Smooth muscle cell (in vitro differentiated cells): ENCODE measurements at regions not wholly inside any gene's neighbourhood (a gene's known extent, or its start where the extent isn't known, plus 50 kb on each side); places are given as distances from the start of the nearest gene placed in this dataset.
"Not testable (repeated sequence)": the region's sequence is repeated elsewhere in the genome, so short reads cannot be mapped to it uniquely, and the experiment has no call there.

ENCODE experiments used
- DNase-seq: peaks from one replicate; lab custom pipeline; 2025; ENCODE audit not compliant: unreplicated experiment; lab: John Stamatoyannopoulos, UW
- H2AFZ ChIP-seq: fragments of 200-600 bp; sonication (generic); 2 replicates; pipeline ENCODE4 v1.6.0; 2016; ENCODE audit warnings: antibody characterized with exemption, low read depth, mild to moderate bottlenecking
- H3F3A ChIP-seq: fragments of 200-600 bp; sonication (generic); 2 replicates; pipeline ENCODE4 v1.6.0; 2017; ENCODE audit warnings: antibody characterized with exemption, low read depth
- H3K27ac ChIP-seq: fragments of 200-600 bp; sonication (generic); 2 replicates; pipeline ENCODE4 v1.5.1; 2016; ENCODE audit warnings: low read depth, mild to moderate bottlenecking
- H3K27me3 ChIP-seq: fragments of 200-600 bp; sonication (generic); 2 replicates; pipeline ENCODE4 v1.6.1; 2016; ENCODE audit warnings: low read depth, mild to moderate bottlenecking
- H3K36me3 ChIP-seq: fragments of 200-600 bp; sonication (generic); 2 replicates; pipeline ENCODE4 v1.5.1; 2016; ENCODE audit warnings: low read depth
- H3K4me1 ChIP-seq: fragments of 200-600 bp; sonication (generic); 2 replicates; pipeline ENCODE4 v1.5.1; 2016; ENCODE audit warnings: low read depth
- H3K4me2 ChIP-seq: fragments of 200-600 bp; sonication (generic); 2 replicates; pipeline ENCODE4 v1.6.0; 2016; ENCODE audit warnings: mild to moderate bottlenecking
- H3K4me3 ChIP-seq: fragments of 200-600 bp; sonication (generic); 2 replicates; pipeline ENCODE4 v1.5.1; 2016; ENCODE audit warnings: mild to moderate bottlenecking
- H3K79me2 ChIP-seq: fragments of 200-600 bp; sonication (generic); 2 replicates; pipeline ENCODE4 v1.6.0; 2016; ENCODE audit warnings: low read depth, mild to moderate bottlenecking
- H3K9ac ChIP-seq: fragments of 200-600 bp; sonication (generic); 2 replicates; pipeline ENCODE4 v1.6.0; 2016; ENCODE audit warnings: low read depth
- H3K9me3 ChIP-seq: fragments of 200-600 bp; sonication (generic); replicated peaks from 2 replicates; pipeline ENCODE4 v1.5.1; 2016; ENCODE audit warnings: low read depth
- H4K20me1 ChIP-seq: fragments of 200-600 bp; sonication (generic); 2 replicates; pipeline ENCODE4 v1.6.0; 2016; ENCODE audit warnings: low read depth
- CTCF ChIP-seq: fragments of 200-600 bp; sonication (generic); IDR thresholded peaks from 2 replicates; pipeline ENCODE4 v1.5.1; 2017; ENCODE audit warnings: borderline replicate concordance, mild to moderate bottlenecking, antibody characterized with exemption; ENCODE audit not compliant: insufficient read depth, poor library complexity, severe bottlenecking
- WGBS: methylation state at CpG from one replicate; pipeline ENCODE4 v1.1.7; 2016; ENCODE audit warnings: low lambda C conversion rate; 5-methylcytosine and 5-hydroxymethylcytosine counted together

DNA sequence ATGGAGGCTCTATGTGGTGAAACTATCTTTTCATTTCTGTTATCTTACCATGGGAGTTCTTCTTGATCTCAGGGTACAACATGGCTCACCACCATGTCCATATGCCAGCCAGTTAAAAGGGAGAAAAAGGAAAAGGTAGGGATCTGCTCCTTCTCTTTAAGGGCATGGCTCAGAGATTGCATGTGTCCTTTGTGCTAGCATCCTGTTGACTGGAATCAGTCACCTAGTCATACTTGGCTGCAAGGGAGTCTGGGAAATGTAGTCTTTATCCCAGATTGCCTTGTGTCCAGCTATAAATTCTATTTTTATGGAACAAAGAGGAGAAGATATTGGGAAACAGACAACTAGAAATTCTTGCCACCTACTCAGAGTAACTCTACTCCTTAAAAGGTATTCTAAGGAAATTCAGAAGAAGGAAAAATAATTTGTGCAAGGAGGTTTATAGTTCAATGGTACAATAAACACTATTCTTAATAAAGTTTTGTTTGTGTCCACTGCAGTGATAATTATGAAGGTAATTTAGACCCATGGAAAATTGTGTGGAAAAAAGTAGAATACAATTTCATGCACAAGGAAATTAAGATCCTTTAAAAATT is 86.4 kb upstream of the RPH3A start:
- H3K9ac ChIP-seq, result no peak overlapping the region
- H4K20me1 ChIP-seq, result no peaks in the 10 kb centered on the region
- no peak for DNase-seq
- peaks cover 4% of the 10 kb centered on the region for H3K27me3 ChIP-seq
- H3K4me1 ChIP-seq, result no peaks in the 10 kb centered on the region
- no peaks in the 10 kb centered on the region for H3K79me2 ChIP-seq
- H3K9me3 ChIP-seq, result no peaks in the 10 kb centered on the region
- H3K36me3 ChIP-seq, result no peaks in the 10 kb centered on the region
- TF ChIP-seq CTCF, result no peak
- H3F3A ChIP-seq, result no peaks in the 10 kb centered on the region
- H3K4me3 ChIP-seq, result no peak overlapping the region
- H3K27ac ChIP-seq, result no peak overlapping the region
- no peak overlapping the region for H2AFZ ChIP-seq
- no peak overlapping the region for H3K4me2 ChIP-seq

GRCh38 chr12:112710414-112710813 is 81.1 kb upstream of the RPH3A start:
- DNase-seq, result no peak
- Histone ChIP-seq H3K4me3 (no peak overlapping the region), H4K20me1 (no peaks in the 10 kb centered on the region), H3K79me2 (no peaks in the 10 kb centered on the region), H3K9ac (no peak overlapping the region), H3K36me3 (no peaks in the 10 kb centered on the region), H3K9me3 (no peaks in the 10 kb centered on the region), H3K27me3 (no peaks in the 10 kb centered on the region), H2AFZ (no peak overlapping the region), H3K27ac (no peak overlapping the region), H3K4me1 (no peaks in the 10 kb centered on the region), H3K4me2 (no peak overlapping the region), H3F3A (no peaks in the 10 kb centered on the region)
- TF ChIP-seq CTCF, result no peak
- 80% methylated on average over 4 of the region's 4 CpGs for WGBS

DNA sequence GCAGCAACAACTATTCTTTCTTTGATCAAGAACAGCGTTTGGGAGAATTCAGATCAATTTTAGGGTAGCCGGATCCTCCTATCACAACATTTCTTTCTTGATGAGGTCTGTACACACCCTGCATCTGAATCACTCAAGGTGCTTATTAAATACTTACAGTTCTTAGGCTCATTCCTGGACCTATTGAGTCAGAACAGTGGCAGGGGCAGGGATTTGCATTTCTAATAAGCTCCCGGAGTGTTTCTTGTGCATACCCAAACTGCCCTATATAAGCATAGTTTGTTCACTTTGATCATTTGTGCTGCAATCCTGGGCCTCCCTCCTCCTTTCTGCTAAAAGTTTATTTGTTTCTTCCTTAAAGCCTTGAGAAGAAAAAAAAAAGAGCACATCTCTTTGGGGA is 80.5 kb upstream of the RPH3A start:
- no peak overlapping the region for H3K4me3 ChIP-seq
- H3K9me3 ChIP-seq, result no peaks in the 10 kb centered on the region
- H3F3A ChIP-seq, result no peaks in the 10 kb centered on the region
- H3K36me3 ChIP-seq, result no peaks in the 10 kb centered on the region
- H3K4me2 ChIP-seq, result no peak overlapping the region
- no peak overlapping the region for H2AFZ ChIP-seq
- no peak for TF ChIP-seq CTCF
- H3K4me1 ChIP-seq, result no peaks in the 10 kb centered on the region
- no peaks in the 10 kb centered on the region for H3K79me2 ChIP-seq
- DNase-seq, result no peak
- no peak overlapping the region for H3K9ac ChIP-seq
- H3K27me3 ChIP-seq, result no peaks in the 10 kb centered on the region
- H3K27ac ChIP-seq, result no peak overlapping the region
- no peaks in the 10 kb centered on the region for H4K20me1 ChIP-seq
- 87% methylated on average over 3 of the region's 3 CpGs for WGBS

- H3K4me2 ChIP-seq, result no peak overlapping the region
- H3K9ac ChIP-seq, result no peak overlapping the region
- H4K20me1 ChIP-seq, result no peaks in the 10 kb centered on the region
- H3K4me1 ChIP-seq, result no peaks in the 10 kb centered on the region
- no peak overlapping the region for H3K27ac ChIP-seq
- H3K9me3 ChIP-seq, result no peaks in the 10 kb centered on the region
- DNase-seq, result no peak
- no peak for TF ChIP-seq CTCF
- H3F3A ChIP-seq, result no peaks in the 10 kb centered on the region
- no peak overlapping the region for H3K4me3 ChIP-seq
- no peaks in the 10 kb centered on the region for H3K79me2 ChIP-seq
- H2AFZ ChIP-seq, result no peak overlapping the region
- WGBS, result 84% methylated on average over 5 of the region's 5 CpGs
- no peaks in the 10 kb centered on the region for H3K27me3 ChIP-seq
- H3K36me3 ChIP-seq, result no peaks in the 10 kb centered on the region
These were observed 80.0 kb upstream of the RPH3A start for GRCh38 chr12:112711507-112711906.

DNA sequence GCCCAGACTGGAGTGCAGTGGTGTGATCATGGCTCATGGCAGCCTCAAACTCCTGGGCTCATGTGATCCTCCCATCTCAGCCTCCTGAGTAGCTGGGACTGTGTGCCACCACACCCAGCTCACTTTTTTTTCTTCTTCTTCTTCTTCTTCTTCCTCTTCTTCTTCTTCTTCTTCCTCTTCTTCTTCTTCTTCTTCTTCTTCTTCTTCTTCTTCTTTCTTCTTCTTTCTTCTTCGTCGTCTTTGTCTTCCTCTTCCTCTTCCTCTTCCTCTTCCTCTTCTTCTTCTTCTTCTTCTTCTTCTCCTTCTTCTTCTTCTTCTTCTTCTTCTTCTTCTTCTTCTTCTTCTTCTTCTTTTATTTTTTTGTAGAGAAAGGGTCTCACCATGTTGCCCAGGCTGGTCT is 78.8 kb upstream of the RPH3A start:
- not testable (repeated sequence) for H3K9me3 ChIP-seq, H3K36me3 ChIP-seq, H3K27ac ChIP-seq, H3K79me2 ChIP-seq, H3K9ac ChIP-seq, H4K20me1 ChIP-seq, H3K4me2 ChIP-seq, DNase-seq, H3K4me1 ChIP-seq, H3K4me3 ChIP-seq, H3K27me3 ChIP-seq, H2AFZ ChIP-seq, H3F3A ChIP-seq
- 13% methylated on average over 2 of the region's 2 CpGs for WGBS
